Hematopoietic multipotent progenitor cell treated with erythropoietin and hydrocortisone succinate and interleukin-3 and kit ligand, for 17 days (in vitro differentiated cells): ENCODE measurements at regions not wholly inside any gene's neighbourhood (a gene's known extent, or its start where the extent isn't known, plus 50 kb on each side); places are given as distances from the start of the nearest gene placed in this dataset.

ENCODE experiments used
- DNase-seq: peaks from one replicate; pipeline ENCODE4 v3.0.0-alpha.2; 2015; ENCODE audit warnings: low spot score

DNA sequence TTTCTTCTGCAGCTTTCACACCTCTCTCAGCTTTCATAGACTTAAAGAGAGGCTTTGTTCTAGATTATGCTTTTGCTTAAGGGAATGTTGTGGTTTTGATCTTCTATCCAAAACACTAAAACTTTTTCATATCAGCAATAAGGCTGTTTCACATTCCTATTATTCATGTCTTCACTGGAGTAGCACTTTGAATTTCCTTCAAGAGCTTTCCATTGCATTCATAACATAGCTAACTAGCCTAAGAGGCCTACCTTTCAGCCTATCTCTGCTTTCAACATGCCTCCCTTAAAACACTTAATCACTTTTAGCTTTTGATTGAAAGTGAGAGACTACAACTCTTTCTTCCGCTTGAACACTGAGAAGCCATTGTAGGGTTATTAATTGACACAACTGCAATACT, 1117.0 kb upstream of the PHF14 start:
- no peak for DNase-seq

DNA sequence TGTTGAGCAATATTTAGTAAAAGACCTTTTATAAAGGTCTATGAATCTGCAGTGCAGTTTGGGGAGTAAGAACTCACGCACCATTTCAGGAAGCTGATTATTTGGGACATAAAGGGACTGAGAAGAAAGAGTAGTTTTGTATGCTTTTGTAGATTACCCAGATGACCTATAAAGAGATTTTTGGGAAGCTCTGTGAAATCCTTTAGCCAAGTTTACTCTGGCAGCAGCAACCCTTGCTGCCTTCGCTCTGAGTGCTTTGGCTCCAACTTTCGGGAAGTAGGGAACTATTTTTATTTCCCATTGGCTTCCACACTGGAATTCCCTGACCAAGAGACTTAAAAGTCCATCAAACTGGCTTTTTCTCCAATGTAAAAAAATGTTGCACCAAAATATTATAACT, 1110.1 kb upstream of the PHF14 start:
- DNase-seq, result no peak

DNA sequence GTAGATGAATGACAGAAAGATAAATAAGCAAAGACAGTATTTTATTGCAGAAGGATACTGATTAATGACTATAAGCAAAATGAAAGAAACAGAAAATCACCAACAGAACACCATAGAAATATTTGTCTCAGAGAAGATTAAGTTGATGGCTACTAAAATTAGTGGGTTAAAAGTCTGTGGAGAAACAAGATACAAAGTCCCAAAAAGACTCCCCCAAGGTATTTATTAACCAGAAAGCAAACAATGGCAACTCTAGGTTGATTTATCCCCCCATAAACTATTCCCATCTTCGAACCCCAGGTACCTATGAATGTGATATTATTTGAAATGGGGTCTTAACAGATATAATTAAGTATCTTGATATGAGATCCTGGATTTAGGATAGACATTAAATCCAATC, 1104.5 kb upstream of the PHF14 start:
- no peak for DNase-seq

DNA sequence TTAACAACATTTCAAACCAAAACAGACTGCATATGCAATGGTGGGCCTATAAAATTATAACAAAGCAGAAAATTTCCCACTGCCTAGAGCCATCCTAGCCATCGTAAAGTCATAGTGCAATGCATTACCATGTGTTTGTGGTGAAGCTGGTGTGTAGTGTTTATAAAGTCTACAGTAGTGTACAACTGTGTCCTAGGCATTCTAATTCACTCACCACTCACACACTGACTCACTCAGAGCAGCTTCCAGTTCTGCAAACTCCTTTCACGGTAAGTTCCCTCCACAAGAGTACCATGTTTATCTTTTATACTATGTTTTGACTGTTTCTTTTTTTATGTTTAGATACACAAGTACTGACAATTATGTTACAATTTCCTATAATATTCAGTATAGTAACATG, 1104.1 kb upstream of the PHF14 start:
- DNase-seq, result no peak

DNA sequence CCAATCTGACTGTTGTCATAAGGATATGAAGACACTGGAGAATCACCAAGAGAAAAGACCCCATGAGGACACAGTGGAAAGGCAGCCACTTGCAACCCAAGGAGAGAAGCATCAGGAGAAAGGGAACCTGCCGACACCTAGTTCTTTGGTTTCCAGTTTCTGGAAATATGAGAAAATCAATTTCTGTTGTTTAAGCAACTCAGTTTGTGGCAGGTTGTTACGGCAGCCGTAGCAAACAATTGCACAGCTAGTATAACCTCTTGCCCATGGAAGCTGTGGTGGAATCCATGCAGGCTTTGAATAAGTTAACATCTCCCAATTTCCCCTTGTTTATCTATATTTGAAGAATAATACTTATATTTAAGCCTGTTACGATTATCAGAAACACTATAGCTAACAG, 1103.0 kb upstream of the PHF14 start:
- DNase-seq, result no peak

DNA sequence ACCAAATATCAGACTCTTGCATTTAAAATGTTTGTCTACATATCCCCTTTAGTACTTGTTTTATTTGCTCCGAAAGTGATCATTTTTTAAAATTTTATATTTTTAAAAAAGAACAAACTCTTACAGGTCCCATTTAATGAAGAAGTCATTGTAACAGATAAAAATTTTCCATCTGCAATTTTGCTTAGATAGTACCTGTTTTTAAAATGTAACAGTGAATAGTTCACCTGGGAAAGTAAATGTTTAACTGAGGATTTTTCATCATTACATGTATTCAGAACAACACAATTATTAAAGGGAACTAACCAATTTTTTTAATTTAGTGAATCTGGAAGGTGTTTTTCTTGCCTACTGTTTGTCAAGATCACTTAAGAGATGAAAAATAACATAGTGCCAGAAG, 1099.5 kb upstream of the PHF14 start:
- DNase-seq, result no peak

DNA sequence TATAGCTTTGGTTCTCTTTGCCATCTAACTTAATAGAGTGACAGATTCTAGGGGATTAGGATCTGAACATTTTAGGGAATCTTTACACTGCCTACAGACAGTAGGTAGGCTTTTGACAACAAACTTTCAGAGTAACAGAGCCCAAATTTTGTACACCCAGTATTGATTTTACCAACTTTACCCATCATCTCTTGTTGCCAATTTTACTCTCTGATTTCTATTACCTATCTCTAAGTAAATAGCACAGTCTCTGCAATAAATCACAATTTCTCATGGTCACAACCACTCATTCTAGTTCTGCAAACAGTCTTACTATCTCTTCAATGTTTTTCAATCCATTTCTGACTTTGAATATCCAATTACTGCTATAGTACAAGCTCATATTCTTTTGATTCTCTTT, 1097.6 kb upstream of the PHF14 start:
- DNase-seq, result no peak

DNA sequence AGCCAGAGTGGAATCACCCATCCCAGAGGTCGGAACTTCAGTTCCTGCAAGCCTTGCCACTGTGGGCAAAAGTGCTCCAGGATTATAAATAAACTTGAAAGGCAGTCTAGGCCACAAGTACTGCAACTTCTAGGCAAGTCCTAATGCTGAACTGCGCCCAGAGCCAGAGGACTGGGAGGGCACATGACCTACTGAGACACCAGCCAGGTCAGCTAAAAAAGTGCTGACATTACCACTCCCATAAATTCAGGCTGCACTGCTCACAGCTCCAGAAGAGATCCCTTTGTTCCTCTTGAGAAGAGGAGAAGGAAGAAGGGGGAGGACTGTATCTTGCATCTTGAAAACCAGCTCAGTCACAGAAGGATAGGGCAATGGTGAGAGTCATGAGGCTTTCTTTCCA, 1084.1 kb upstream of the PHF14 start:
- no peak for DNase-seq

DNA sequence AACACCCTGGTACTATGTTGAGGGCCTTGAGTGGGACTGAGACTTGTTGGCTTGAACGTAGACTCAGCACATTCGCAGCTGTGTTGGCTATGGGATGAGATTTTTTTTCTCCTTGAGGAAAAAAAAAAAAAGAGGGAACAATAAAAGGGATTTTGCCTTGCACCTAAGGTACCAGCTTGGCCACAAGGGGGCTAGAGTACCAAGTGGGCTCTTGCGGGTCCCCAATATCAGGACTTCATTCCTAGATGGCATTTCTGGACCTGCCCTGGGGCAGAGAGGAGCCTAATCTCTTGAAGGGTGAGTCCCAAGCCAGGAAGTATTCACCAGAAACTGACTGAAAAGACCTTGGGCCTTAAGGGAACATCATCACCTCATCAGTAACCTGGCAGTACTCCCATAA, 1083.6 kb upstream of the PHF14 start:
- no peak for DNase-seq

DNA sequence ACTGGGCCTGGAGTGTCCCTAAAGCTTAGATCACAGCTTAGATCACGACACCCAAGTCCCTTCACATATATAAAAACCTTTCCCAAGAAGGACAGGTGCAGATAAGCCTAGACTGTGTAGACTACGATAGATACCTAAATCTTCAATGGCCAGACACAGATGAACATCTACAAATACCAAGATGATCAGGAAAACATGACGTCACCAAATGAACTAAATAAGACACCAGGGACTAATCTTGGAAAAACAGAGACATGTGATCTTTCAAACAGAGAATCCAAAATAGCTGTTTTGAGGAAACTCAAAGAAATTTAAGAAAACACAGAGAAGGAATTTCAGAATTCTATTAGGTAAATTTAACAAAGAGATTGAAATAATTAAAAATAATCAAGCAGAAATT, 1082.6 kb upstream of the PHF14 start:
- no peak for DNase-seq

DNA sequence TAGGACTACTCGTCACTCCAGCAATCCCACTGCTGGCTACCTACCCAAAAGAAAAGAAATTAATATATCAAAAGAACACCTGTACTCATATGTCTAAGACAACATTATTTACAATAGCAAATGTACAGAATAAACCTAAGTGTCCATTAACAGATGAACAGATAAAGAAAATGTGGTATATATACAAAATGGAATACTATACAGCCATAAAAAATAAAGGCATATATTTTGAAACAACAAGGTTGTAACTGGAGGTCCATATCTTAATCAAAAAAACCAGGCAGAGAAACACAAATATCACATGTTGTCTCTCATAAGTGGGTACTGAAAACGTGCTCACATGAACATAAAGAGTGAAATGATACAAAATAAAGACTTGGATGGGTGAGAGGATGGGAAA, 1073.3 kb upstream of the PHF14 start:
- DNase-seq, result no peak

DNA sequence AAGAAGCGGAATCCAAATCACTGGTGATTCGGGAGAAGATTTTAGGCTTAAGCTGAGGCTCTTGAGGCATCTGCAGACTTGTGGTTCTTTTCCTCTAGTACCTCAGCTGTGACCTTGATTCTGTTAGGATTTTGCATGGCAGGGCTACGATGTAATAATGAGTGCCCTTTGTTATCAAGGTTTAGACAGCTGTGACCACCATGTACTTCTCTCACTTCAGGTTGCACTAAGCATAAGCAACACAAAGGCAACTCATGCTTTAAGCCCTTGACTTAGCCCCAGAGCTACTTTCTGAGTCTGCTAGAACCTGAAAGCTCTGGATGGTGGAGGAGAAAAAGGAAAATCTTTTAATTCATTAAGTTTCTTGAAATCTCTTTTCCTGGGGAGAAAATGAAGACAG, 1052.3 kb upstream of the PHF14 start:
- DNase-seq, result no peak

DNA sequence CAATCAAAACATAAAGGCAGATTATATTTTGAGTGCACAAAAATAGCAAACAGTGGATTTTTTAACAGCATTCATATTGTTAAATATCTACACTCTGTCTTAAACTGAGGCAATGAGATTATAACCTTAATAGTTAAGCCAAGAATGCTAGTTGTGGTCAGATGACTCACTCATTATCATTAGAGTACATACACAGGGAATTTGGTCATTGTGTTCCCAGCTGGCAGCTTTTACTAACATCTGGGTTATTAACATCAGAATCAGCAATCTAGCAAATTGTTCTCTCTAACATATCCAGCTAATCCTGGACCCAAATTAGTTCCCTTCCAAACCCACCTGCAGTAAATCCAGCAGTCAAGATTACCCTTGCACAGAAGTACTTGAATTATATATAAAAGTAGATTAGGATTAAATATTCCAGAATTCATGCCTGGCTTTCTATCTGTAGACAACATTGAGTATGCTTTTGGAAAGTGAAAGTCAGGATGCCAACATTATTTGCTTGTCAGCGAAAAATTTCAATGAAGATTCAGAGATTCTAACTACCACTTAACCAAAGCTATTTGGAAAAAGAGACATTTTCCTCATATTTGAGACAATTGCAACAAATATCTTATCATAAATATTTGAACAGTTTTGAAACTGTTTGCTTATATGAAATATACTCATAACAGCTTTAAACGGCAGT, 1035.6 kb upstream of the PHF14 start:
- no peak for DNase-seq

DNA sequence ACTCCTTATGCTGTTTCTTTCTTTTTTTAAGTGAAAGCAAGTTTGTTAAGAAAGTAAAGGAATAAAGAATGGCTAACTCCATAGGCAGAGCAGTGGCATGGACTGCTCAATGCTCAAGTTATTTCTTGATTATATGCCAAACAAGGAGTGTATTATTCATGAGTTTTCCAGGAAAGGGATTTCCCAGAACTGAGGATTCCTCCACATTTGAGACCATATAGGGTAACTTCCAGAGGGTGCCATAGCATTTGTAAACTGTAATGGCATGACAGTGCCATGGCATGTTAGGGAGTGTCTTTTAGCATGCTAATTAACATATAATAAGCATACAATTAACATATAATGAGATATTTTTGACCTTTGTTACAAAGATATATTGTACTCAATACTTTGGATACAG, 1034.5 kb upstream of the PHF14 start:
- no peak for DNase-seq

DNA sequence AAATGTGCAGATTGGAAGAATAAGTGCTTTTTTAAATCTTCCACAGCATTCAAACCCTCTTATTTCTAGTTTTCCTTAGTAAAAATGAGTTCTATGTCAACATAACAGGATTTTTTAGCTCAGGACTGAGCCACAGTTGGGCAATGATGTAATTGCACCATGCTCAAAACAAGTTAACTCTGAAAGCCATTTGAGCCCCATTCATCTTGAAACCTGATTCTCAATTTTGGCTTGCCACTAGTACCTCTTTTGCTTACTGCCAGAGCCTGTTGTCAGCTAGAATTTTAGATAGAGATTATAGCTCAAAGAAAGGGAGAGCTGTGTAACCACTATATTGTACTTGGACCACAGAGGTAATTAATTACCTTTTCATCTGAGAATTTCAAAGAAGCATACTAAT, 1028.5 kb upstream of the PHF14 start:
- DNase-seq, result no peak

DNA sequence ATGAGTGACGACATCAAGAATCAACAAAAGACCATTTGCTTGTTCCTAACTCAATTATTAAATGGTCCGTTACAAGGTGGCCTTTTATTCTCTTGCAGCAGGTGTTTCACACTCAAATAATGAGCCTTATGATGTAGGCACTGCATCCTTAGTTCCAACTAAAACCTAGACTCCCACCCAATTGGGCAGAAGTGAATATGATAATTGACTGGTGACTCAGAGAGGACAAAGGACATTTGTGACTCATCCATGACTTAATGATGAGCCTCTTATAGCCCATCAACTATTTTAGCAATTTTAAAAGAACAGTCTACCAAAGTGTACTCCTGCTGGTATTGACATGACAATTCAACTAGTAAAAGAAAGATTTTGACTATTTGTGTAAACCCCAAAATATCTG, 1027.8 kb upstream of the PHF14 start:
- no peak for DNase-seq

DNA sequence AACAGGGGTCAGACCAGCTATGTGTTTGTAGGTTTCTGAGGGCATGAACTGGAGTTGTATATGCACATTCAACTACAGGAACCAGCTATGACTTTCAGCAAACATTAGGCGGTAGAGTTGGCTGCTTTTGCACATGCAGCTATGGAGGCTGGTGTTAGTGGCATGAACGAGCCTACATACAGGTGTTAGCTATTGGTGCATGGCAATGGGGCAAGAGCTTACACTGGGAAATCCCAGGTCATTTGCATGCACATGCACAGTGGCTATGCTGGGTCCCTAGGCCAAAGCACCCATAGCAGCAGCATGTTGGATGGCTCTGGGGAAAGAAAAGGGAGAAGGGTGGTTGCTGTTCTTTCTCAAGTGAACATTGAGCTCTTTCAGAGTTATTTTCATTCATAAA, 1018.5 kb upstream of the PHF14 start:
- DNase-seq, result no peak

DNA sequence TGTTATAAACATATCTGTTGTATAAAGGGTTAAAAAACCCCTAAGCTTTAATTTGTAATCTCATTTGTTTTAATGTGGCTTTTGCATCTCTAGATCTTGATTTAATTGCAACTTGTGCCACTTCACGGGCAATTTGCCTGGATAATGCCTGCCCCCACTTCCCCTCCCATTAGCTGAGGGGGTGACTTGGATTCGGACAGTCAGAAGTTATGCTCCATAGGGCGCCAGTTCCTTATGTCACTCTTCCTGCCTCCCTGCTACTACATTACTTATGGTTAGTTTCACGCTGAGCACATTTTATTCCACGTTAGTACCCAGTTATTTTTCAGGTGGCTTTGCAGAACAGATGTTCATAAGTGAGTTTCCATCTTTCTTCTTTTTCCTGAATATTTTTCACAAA, 1015.2 kb upstream of the PHF14 start:
- no peak for DNase-seq

DNA sequence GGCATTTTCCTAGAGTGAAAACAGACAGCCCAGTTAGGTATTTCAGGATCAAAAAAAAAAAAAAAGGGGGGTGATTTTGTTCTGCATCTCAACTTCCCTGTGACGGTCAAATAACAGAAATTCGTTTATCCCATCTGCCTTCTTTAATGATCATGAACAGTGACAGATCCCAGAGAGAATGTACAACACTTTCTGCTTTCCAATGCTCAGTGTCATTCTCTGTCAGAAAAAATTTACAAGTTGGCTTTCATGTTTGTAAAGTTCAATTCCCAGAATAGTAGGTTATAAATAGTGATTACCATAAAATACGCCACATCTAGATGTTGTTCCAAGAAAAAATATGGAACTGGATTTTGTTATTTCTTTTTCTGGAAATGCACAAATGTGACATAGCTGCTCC, 1013.2 kb upstream of the PHF14 start:
- no peak for DNase-seq

DNA sequence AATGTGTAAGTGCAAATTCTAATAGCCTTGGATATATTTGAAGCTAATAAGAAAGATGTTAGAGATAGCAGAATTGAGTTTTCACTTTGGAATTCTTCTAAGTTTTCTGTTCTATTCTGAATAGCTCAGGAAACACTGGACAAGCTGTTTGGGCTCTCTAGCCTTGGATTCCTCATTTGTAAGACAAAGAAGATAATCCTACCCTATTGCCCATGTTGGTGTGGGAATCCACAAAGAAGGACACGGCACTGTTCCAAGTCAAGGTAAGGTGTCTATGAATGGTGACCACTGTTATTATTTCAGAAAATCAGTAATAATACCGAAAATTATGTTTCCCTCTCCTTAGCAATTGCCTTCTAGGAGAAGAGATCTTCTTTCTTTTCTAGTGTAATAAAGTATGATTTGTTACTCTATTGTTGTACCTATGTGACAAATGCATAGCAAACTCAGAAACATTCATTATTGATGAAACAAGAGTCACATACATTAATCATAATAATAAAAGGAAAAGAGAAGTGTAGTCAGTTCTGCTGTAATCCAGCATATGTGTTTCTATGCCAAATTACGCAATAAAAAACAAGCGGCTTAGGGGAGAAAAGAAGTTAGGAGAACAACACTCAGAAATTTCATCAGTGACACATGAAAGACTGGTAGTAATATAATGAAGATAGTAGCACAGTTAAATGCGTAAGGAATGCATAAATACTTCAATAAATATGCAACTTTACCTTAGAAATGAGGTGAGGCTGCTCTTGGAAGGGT, 1012.3 kb upstream of the PHF14 start:
- DNase-seq, result no peak

DNA sequence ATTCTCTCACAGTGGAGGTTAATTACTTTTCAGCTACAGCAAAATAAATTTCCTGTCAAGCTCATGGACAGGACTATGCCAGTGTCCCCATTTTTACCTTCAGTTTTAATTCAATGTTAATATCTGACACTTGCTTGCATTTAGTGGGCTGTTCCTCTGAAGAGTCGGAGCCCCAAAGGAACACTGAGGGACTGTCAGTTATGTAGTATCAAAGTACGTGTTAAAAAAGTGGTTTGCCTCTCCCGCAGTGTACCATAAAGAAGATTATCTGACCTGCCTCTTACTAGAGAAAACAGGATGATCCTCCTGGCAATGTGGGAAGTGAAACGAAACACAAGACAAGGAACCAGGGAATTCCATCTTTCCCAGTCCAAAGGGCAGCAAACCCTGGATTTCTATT, 1010.9 kb upstream of the PHF14 start:
- no peak for DNase-seq

DNA sequence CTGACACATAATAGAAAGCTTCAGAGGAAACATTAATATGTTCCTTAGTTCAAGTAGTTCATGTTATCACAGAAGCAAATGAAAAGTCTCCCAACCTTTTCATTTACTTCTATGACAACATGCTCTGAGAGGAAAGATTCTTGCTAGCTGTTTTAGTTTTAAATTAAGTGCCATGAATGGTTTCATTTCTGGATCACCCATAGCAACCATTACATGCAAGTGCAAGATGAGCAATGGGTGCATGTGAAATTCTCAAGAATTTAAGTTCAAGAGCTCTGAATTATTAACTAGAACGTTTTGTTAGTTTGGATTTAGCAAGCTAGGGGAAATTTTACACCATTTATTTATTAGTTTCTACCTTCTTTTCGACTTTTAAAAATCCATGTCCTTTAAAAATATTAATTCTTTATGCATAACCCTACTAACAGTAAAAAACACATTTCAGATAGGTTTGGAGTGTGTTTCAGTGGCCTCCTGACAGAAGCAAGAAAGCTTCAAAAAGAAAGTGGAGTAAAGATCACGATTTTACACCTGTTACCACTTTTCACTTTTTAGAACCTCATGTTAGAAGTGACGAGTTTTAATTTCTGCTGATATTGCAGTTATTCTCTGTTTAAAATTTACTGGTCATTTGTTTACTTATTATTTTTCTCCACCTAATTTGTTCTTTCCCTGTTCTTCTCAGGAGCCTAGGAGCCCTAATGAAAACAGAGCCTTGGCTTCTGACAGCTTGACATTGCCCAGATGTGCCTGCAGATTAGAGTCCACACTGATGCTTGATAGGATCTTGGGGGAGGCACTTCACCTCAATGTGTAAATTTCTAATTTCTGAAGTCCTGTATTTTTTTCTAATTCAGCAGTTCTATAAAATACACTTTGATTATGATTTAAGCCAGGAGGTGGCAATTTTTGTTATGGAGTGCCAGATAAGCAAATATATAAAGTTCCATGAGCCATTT, 995.3 kb upstream of the PHF14 start:
- DNase-seq, result no peak
